NCI-H1105 treated with DMSO at 0.1 percent for 48 hours (cell line): ENCODE measurements at regions not wholly inside any gene's neighbourhood (a gene's known extent, or its start where the extent isn't known, plus 50 kb on each side); places are given as distances from the start of the nearest gene placed in this dataset.
"Not testable (repeated sequence)": the region's sequence is repeated elsewhere in the genome, so short reads cannot be mapped to it uniquely, and the experiment has no call there.

ENCODE experiments used
- DNase-seq: peaks from one replicate; lab custom pipeline; 2025; lab: John Stamatoyannopoulos, UW

GRCh38 chr3:5822843-5823242 is 635.3 kb downstream of the EDEM1 start:
- DNase-seq: no peak

GRCh38 chr3:5826467-5826866 is 639.0 kb downstream of the EDEM1 start:
- no peak for DNase-seq

GRCh38 chr3:5828251-5828650 is 640.7 kb downstream of the EDEM1 start:
- no peak for DNase-seq

GRCh38 chr3:5840056-5840455 is 652.5 kb downstream of the EDEM1 start:
- DNase-seq: no peak

GRCh38 chr3:5841599-5841998 is 654.1 kb downstream of the EDEM1 start:
- no peak for DNase-seq

- DNase-seq: peak; percentile 36
Measured at GRCh38 chr3:5846261-5846660, 658.8 kb downstream of the EDEM1 start.

GRCh38 chr3:5861151-5861550 is 673.6 kb downstream of the EDEM1 start:
- no peak for DNase-seq

- no peak for DNase-seq
Measured at GRCh38 chr3:5874931-5875341, 687.4 kb downstream of the EDEM1 start.

GRCh38 chr3:5888851-5889250 is 701.3 kb downstream of the EDEM1 start:
- no peak for DNase-seq

GRCh38 chr3:5889374-5889773 is 701.9 kb downstream of the EDEM1 start:
- no peak for DNase-seq

- DNase-seq: no peak
Measured at GRCh38 chr3:5891711-5892110, 704.2 kb downstream of the EDEM1 start.

GRCh38 chr3:5898106-5898505 is 710.6 kb downstream of the EDEM1 start:
- DNase-seq: no peak

GRCh38 chr3:5899014-5899761 is 711.7 kb downstream of the EDEM1 start:
- DNase-seq: no peak

GRCh38 chr3:5917932-5918331 is 730.4 kb downstream of the EDEM1 start:
- DNase-seq: no peak

- no peak for DNase-seq
Measured at GRCh38 chr3:5918626-5919025, 731.1 kb downstream of the EDEM1 start.

- DNase-seq: no peak
Measured at GRCh38 chr3:5929027-5929426, 741.5 kb downstream of the EDEM1 start.

GRCh38 chr3:5944061-5944460 is 756.6 kb downstream of the EDEM1 start:
- DNase-seq: not testable (repeated sequence)

- DNase-seq: no peak
Measured at GRCh38 chr3:5948084-5948483, 760.6 kb downstream of the EDEM1 start.

GRCh38 chr3:5951026-5951425 is 763.5 kb downstream of the EDEM1 start:
- no peak for DNase-seq

GRCh38 chr3:5972586-5972985 is 785.1 kb downstream of the EDEM1 start:
- DNase-seq: no peak

- DNase-seq: no peak
Measured at GRCh38 chr3:5974630-5975322, 787.3 kb downstream of the EDEM1 start.

GRCh38 chr3:5977331-5977730 is 789.8 kb downstream of the EDEM1 start:
- DNase-seq: no peak

GRCh38 chr3:5980475-5980874 is 793.0 kb downstream of the EDEM1 start:
- no peak for DNase-seq

- no peak for DNase-seq
Measured at GRCh38 chr3:5994651-5995050, 807.1 kb downstream of the EDEM1 start.
